GM12878 (cell line): ENCODE measurements at regions not wholly inside any gene's neighbourhood (a gene's known extent, or its start where the extent isn't known, plus 50 kb on each side); places are given as distances from the start of the nearest gene placed in this dataset.

ENCODE experiments used
- ATAC-seq: fragments of 200-7000 bp; cut with Tn5 transposase; 3 replicates; pipeline ENCODE4 v1.9.1; 2020; ENCODE audit warnings: mild to moderate bottlenecking, moderate library complexity
- BruUV-seq: library from RNA; stranded (reverse); fragments of 400-500 nt; replicated peaks from 2 replicates; lab custom pipeline; 2021; lab: Mats Ljungman, UMichigan
- CTCF ChIA-PET: fragments of 300-600 bp; sonication (Branson Sonifier 250); formaldehyde crosslinking; extraction: SDS; loops from one replicate; lab custom pipeline; 2021; ENCODE audit warnings: inconsistent platforms; lab: Yijun Ruan, JAX
- POLR2A ChIA-PET: fragments of 350-600 bp; formaldehyde crosslinking; extraction: SDS; loops from one replicate; lab custom pipeline; 2021; ENCODE audit warnings: inconsistent platforms; lab: Charles Lee
- RAD21 ChIA-PET: fragments of 300-600 bp; sonication (Branson Sonifier 250); formaldehyde crosslinking; loops from one replicate; lab custom pipeline; 2023; ENCODE audit warnings: antibody characterized with exemption; ENCODE audit not compliant: unreplicated experiment; lab: Charles Lee
- SMC1A ChIA-PET: fragments of 300-600 bp; sonication (Branson Sonifier 250); formaldehyde crosslinking; loops from one replicate; lab custom pipeline; 2023; ENCODE audit not compliant: unreplicated experiment, uncharacterized antibody; lab: Charles Lee
- DNase-seq: peaks from one replicate; pipeline ENCODE4 v3.0.0-alpha.2; 2011; ENCODE audit warnings: low read depth, low spot score
- FAIRE-seq: peaks from 3 replicates; lab custom pipeline; 2011; peaks lifted over from hg19 to GRCh38; lab: Jason Lieb, UNC
- H2AFZ ChIP-seq: 2 replicates; pipeline ENCODE4 v1.6.0; 2011; ENCODE audit warnings: low read depth, low read length, control low read depth; ENCODE audit not compliant: control insufficient read depth
- H3K27ac ChIP-seq: 2 replicates; pipeline ENCODE4 v1.5.1; 2011; ENCODE audit warnings: control low read depth; ENCODE audit not compliant: control insufficient read depth, insufficient read depth
- H3K27me3 ChIP-seq, 2 experiments: replicated peaks in 1 of 2; 2 replicates each; pipeline versions ENCODE4 v1.6.0 to v1.6.1; 2011; ENCODE audit warnings: low read length in 1 of 2; ENCODE audit not compliant: control insufficient read depth in 2 of 2, insufficient read depth in 2 of 2
- H3K36me3 ChIP-seq, 2 experiments: 2 replicates each; pipeline ENCODE4 v1.5.1; 2011; ENCODE audit warnings: low read length in 1 of 2; ENCODE audit not compliant: control insufficient read depth in 2 of 2, insufficient read depth in 2 of 2
- H3K4me1 ChIP-seq: 2 replicates; pipeline ENCODE4 v1.6.1; 2011; ENCODE audit warnings: mild to moderate bottlenecking, low read length, moderate library complexity, mixed read lengths; ENCODE audit not compliant: control insufficient read depth, insufficient read depth
- H3K4me2 ChIP-seq: 2 replicates; pipeline ENCODE4 v1.6.0; 2011; ENCODE audit warnings: control low read depth; ENCODE audit not compliant: control insufficient read depth, insufficient read depth
- H3K4me3 ChIP-seq: fragments of 200-600 bp; sonication (generic); 2 replicates; pipeline ENCODE4 v1.5.1; 2016
- H3K79me2 ChIP-seq: 2 replicates; pipeline ENCODE4 v1.6.0; 2011; ENCODE audit warnings: low read length; ENCODE audit not compliant: control insufficient read depth, insufficient read depth
- H3K9ac ChIP-seq: 2 replicates; pipeline ENCODE4 v1.8.0; 2011; ENCODE audit warnings: low read length, control low read depth, mixed read lengths; ENCODE audit not compliant: control insufficient read depth, insufficient read depth
- H3K9me3 ChIP-seq: replicated peaks from 3 replicates; pipeline ENCODE4 v1.5.1; 2011; ENCODE audit warnings: mild to moderate bottlenecking, low read length; ENCODE audit not compliant: control insufficient read depth, insufficient read depth
- H4K20me1 ChIP-seq: 2 replicates; pipeline ENCODE4 v1.6.0; 2011; ENCODE audit not compliant: control insufficient read depth, insufficient read depth
- NRF1 ChIP-seq: conservative IDR thresholded peaks from 2 replicates; pipeline ENCODE4 v1.6.1; 2011; ENCODE audit warnings: mild to moderate bottlenecking, low read depth, low read length, improper control_type of control experiment
- RB1 ChIP-seq: fragments of 450-650 bp; formaldehyde crosslinking; IDR thresholded peaks from 2 replicates; pipeline ENCODE4 v1.6.1; 2017; ENCODE audit warnings: mild to moderate bottlenecking, borderline replicate concordance
- REST ChIP-seq: IDR thresholded peaks from 2 replicates; pipeline ENCODE4 v1.6.1; 2012; ENCODE audit warnings: mild to moderate bottlenecking, low read depth, low read length
- in situ Hi-C: fragments of 300-500 bp; cut with MboI; formaldehyde crosslinking; loops from 9 replicates; pipeline ENCODE4 v1.14.3; 2018; ENCODE audit warnings: mixed read lengths
- intact Hi-C: fragments of 100-400 bp; cut with micrococcal nuclease; formaldehyde crosslinking; loops from one replicate; pipeline ENCODE4 v1.14.2; 2022; ENCODE audit not compliant: unreplicated experiment

GRCh38 chr5:39815711-39816110, 390.9 kb upstream of the DAB2 start (continued):
- no peak for TF ChIP-seq REST
- no peak for TF ChIP-seq RB1

- ChIA-PET POLR2A (no interaction called here), RAD21 (no interaction called here), SMC1A (interaction anchor here (0.7 kb wide), 1 partner anchor 878 kb away, joined by 3 read pairs; no protein-coding TSS in a partner anchor), CTCF (no interaction called here)
- no TSS peak for BruUV-seq
- Histone ChIP-seq H3K36me3 (no peaks in the 10 kb centered on the region), H3K4me1 (no peaks in the 10 kb centered on the region), H2AFZ (no peak overlapping the region), H4K20me1 (no peaks in the 10 kb centered on the region), H3K79me2 (no peaks in the 10 kb centered on the region), H3K9me3 (no peaks in the 10 kb centered on the region), H3K27me3 (no peaks in the 10 kb centered on the region), H3K9ac (no peak overlapping the region), H3K4me3 (no peak overlapping the region), H3K27ac (no peak overlapping the region), H3K4me2 (no peak overlapping the region)
- no peak for DNase-seq
- no peak for FAIRE-seq
- ATAC-seq = no peak
- TF ChIP-seq NRF1 = no peak
- intact Hi-C loops (no loop called here), in situ Hi-C loops (no loop called here)
Measured at GRCh38 chr5:39811381-39811780, 386.6 kb upstream of the DAB2 start.
